GM12872 (cell line): ENCODE measurements at regions not wholly inside any gene's neighbourhood (a gene's known extent, or its start where the extent isn't known, plus 50 kb on each side); places are given as distances from the start of the nearest gene placed in this dataset.

Experiments used
- CTCF ChIP-seq: IDR thresholded peaks from 3 replicates; pipeline ENCODE4 v1.5.1; 2011; ENCODE audit warnings: low read depth, mild to moderate bottlenecking, low read length, moderate library complexity; ENCODE audit not compliant: insufficient read depth

GRCh38 chr20:58044931-58045555 is 183.4 kb downstream of the ANKRD60 start:
- TF ChIP-seq CTCF = no peak

- TF ChIP-seq CTCF = no peak
Observed at GRCh38 chr20:58044286-58044685, 184.2 kb downstream of the ANKRD60 start.

DNA sequence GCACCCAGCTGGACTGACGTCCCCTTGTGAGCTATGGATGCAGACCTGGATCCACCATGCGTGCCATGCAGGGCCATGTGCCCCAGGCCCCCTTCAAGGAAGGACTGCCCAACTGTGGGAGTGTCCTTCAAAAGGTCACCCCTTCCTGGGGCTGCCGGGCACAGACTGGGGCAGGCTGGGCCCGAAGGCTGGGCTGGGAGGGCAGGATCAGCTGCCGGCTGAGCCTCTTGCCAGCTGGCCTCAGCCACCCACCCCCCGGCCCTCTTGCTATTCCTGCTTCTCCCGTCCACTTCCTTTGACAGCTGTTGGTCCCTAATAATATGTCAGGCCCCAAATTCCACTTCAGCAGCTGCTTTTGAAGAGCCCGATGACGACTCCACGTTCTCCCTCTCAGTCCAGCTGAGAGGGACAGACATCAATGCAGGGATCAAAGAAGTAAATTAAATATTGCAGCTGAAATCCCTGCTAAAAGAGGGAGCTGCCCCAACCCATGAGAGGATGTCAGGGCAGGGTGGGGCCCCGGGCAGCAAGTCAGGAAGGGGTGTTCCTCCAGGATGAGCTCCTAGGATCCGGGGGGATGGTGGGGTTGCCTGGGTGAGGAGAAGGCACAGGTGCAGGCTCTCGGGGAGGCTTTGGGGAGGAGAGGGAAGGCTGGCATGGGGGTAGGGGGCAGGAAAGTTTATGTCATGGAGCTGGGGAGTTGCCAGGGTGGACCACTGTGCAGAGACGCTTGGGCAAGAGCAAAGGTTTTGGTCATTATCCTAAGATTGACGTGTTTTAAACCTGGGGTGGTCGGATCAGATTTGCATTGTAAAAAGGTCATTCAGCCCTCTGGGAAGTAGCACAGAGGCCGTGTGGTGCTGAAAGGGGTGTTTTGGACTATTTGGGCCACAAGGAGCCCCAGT is 185.0 kb downstream of the ANKRD60 start:
- no peak for TF ChIP-seq CTCF

DNA sequence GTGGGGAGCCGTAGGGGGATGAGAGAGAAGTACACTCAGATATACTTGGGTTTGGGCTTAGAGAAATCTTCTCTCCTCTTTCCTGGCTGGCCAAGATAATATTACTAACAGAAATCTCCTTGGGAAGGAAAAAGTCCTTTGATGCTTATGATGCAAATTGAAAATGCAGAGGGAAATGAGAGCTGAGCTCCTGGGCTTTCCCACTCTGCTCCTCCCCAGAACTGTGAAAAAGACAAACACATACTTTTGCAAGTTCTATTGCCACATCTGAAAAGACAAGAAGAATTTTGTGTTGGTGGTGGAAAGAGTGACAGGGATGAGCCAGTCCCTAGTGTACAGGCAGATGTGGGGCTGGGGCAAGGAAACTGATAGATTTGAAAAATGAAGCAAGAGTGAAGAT is 185.9 kb downstream of the ANKRD60 start:
- TF ChIP-seq CTCF = no peak

DNA sequence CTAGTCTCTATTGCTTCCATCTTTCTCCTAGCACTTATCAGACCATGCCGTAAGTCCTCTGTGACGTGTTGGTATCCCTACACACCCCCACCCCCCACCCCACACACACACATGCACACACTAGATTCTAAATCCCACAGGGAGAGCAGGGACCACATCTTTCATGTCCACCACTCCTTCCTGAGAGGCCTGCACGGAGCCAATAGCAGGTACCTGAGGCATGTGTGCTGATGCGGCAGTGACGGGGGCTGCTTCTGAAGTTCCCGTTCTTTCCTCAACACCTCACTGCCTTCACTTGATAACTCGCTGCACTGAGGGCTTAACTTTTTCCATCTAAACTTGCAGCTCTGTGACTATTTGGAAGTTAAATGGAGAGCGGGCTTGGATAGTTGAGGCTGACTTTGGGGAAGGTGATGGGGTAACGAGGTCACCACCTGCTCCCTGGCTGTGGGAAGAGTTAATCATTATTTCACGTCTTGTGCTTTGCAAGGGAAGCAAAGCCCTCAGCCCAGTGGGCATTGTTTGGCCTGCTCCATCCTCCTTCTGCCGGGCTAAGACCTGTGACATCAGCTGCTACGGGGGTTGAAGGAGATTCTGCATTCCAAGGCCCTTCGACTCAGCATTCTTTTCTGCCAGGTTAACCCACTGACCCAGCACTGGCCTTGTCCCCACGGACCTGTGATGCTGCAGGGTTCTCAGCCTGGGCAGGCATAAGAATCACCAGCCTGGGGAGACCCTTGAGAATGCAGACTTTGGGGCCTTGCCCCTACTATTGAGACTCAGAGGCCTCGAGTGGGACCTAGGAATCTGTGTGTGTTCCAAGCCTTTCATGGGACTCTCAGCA is 187.8 kb downstream of the ANKRD60 start:
- no peak for TF ChIP-seq CTCF

DNA sequence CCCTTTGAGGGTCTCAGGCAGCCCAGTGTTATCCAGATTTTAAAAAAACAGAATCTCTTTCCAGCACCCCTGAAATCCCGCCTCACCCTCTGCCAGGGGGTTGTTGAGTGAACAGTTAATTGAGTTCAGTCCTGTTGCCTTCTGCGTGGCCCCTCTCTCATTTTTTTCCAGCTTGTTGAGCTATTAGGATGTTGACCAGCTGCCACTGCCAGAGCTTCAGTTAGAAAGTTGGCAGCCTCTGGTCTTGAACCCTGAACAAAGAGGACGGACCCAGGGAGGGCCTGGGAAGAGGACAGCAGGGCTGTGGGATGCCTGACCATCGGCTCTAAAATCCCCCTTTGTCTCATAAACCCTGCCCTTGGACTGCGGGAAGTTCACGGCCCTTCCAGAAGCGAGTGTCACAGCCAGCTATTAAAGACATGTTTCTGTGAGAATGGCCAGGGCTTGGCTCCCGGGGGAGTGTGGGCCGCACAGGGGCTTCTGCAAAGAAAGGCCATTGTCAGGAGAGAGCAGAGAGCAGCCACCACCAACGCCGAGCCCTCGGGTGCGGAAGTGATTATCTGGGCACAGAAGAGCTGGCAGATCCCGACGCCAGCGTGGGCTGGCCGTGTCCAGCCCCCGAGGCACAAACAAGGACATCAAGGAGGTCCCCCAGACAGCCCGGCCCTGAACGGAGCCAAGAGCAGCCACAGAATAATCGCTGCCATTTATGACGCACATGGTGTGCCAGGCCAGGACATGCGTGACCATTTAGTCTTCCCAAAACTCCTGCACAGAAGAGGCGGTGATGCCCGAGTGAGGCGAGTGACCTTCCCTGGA is 189.0 kb downstream of the ANKRD60 start:
- no peak for TF ChIP-seq CTCF
